ENCODE measurements at regions not wholly inside any gene's neighbourhood (a gene's known extent, or its start where the extent isn't known, plus 50 kb on each side); places are given as distances from the start of the nearest gene placed in this dataset.

DNA sequence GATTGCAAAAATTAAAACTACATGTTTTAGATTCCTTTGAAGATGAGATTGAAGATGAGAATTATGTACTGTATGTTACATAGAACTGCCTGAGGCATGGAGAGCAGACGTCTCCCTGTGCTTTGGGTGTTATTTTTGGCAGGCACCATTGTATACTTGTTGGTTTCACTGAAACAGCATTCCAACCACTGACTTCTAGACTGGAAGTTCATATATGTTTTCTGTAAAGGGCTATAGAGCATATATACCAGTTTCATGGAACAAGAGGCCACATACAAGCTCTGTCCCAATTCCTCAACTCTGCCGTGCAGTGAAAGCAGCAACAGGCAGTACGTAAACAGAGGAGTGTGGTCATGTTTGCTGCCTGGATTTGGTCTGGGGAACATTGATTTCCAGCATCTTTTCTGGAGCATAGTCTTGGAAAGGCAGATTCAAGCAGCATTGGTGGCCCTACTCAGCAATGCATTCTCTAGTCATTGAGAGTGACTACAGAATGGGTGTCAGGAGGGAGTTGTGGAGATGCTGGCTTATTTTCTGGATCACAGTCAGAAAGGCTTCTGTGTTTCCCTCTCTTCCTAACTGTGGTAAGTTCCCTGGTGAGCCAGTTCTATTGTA, 57.6 kb upstream of the CNTN1 start:
- Histone ChIP-seq H3K36me3 (no peaks in the 10 kb centered on the region), H3K9me3 (no peaks in the 10 kb centered on the region), H3K27me3 (no peaks in the 10 kb centered on the region), H3K4me1 (peaks cover 0 to 9% of the 10 kb centered on the region in 2 donors), H3K27ac (no peak overlapping the region), H3K4me3 (no peak overlapping the region)
- DNase-seq (ENCODE audit: low spot score in 2 of 2) = no peak
- intact Hi-C loops (cut with DNase I) = no loop called here
- TF ChIP-seq, protein P1, sequence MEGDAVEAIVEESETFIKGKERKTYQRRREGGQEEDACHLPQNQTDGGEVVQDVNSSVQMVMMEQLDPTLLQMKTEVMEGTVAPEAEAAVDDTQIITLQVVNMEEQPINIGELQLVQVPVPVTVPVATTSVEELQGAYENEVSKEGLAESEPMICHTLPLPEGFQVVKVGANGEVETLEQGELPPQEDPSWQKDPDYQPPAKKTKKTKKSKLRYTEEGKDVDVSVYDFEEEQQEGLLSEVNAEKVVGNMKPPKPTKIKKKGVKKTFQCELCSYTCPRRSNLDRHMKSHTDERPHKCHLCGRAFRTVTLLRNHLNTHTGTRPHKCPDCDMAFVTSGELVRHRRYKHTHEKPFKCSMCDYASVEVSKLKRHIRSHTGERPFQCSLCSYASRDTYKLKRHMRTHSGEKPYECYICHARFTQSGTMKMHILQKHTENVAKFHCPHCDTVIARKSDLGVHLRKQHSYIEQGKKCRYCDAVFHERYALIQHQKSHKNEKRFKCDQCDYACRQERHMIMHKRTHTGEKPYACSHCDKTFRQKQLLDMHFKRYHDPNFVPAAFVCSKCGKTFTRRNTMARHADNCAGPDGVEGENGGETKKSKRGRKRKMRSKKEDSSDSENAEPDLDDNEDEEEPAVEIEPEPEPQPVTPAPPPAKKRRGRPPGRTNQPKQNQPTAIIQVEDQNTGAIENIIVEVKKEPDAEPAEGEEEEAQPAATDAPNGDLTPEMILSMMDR (IDR thresholded peaks at IDR 0.05) = no peak

DNA sequence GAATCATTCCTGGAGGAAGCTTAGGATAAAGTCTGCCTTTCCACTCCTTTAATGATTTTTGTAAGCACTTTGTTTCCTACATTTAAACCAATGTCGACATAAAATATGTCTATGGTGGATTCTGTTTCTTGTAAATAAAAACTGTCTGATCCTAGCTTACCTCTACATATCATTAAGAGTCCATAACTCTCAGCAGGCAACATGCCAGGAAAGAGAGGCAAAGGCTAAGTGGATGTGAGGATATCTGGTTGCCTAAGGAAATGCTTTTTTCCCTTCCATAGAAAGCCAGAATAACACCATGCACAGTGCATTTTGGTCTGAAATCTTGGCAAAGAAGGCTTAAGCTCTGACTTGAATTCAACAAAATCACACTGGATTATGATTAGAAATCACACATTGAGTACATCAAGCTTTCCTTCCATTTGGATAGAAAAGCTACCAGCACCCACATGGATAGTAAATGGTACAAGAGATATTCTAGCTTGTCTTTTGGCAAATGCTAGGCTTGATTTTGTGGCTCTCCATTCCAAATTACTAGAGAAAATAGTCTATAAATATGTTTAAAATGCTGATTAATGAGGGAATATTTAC, 57.0 kb upstream of the CNTN1 start:
- H3K27ac ChIP-seq = no peak overlapping the region

More for the DNA sequence above, 57.0 kb upstream of the CNTN1 start:
- intact Hi-C loops (cut with DNase I) = no loop called here
- TF ChIP-seq, protein P1 (IDR thresholded peaks at IDR 0.05) = no peak
- H3K9me3 ChIP-seq = no peaks in the 10 kb centered on the region
- no peaks in the 10 kb centered on the region for H3K27me3 ChIP-seq
- H3K4me1 ChIP-seq = peaks cover 0 to 9% of the 10 kb centered on the region in 2 donors
- DNase-seq (ENCODE audit: low spot score in 2 of 2) = no peak
- H3K36me3 ChIP-seq = no peaks in the 10 kb centered on the region
- no peak overlapping the region for H3K4me3 ChIP-seq

Data from ascending aorta (tissue), 2 donors.